ENCODE measurements at regions not wholly inside any gene's neighbourhood (a gene's known extent, or its start where the extent isn't known, plus 50 kb on each side); places are given as distances from the start of the nearest gene placed in this dataset.

- no peaks in the 10 kb centered on the region for H3K9me3 ChIP-seq (ENCODE audit: low read length)
- no peaks in the 10 kb centered on the region for H3F3A ChIP-seq (ENCODE audit: insufficient read depth, low read length, poor library complexity, severe bottlenecking)
- H3K27me3 ChIP-seq (ENCODE audit: insufficient read depth, low read depth, low read length) = no peaks in the 10 kb centered on the region
These were observed 983.0 kb upstream of the WWC1 start for GRCh38 chr5:167308466-167308865.

GRCh38 chr5:167309941-167310517 is 981.4 kb upstream of the WWC1 start:
- Histone ChIP-seq H2AFZ (ENCODE audit: low read depth, low read length) (no peak overlapping the region), H3K4me3 (ENCODE audit: low read length) (no peak overlapping the region), H3K27ac (ENCODE audit: low read length) (no peak overlapping the region), H4K20me1 (ENCODE audit: insufficient read depth) (no peaks in the 10 kb centered on the region), H3F3A (ENCODE audit: insufficient read depth, low read length, poor library complexity, severe bottlenecking) (no peaks in the 10 kb centered on the region), H3K79me2 (replicated peaks; ENCODE audit: insufficient read depth, low read length) (no peaks in the 10 kb centered on the region), H3K36me3 (ENCODE audit: insufficient read depth, low read length) (no peaks in the 10 kb centered on the region), H3K9me3 (ENCODE audit: low read length) (no peaks in the 10 kb centered on the region), H3K9ac (ENCODE audit: low read length) (no peak overlapping the region), H3K4me2 (ENCODE audit: low read length) (no peak overlapping the region), H3K9me2 (ENCODE audit: insufficient read depth, low read length) (no peaks in the 10 kb centered on the region), H3K27me3 (ENCODE audit: insufficient read depth, low read depth, low read length) (no peaks in the 10 kb centered on the region)
- TF ChIP-seq EZH2 (IDR thresholded peaks at IDR 0.05; ENCODE audit: borderline replicate concordance, insufficient read depth, low read length, poor library complexity, severe bottlenecking) = no peak
- no peak for TF ChIP-seq POLR2AphosphoS5 (IDR thresholded peaks at IDR 0.05)
- no peak for TF ChIP-seq EP300 (conservative IDR thresholded peaks at IDR 0.05; ENCODE audit: poor library complexity, severe bottlenecking)
- no peak for TF ChIP-seq SMC3 (conservative IDR thresholded peaks at IDR 0.05; ENCODE audit: poor library complexity)

More at GRCh38 chr5:167308466-167308865, 983.0 kb upstream of the WWC1 start:
- no peak overlapping the region for H3K4me2 ChIP-seq (ENCODE audit: low read length)
- no peaks in the 10 kb centered on the region for H4K20me1 ChIP-seq (ENCODE audit: insufficient read depth)
- no peaks in the 10 kb centered on the region for H3K36me3 ChIP-seq (ENCODE audit: insufficient read depth, low read length)
- H2AFZ ChIP-seq (ENCODE audit: low read depth, low read length) = no peak overlapping the region
- no peaks in the 10 kb centered on the region for H3K79me2 ChIP-seq (replicated peaks; ENCODE audit: insufficient read depth, low read length)
- H3K9ac ChIP-seq (ENCODE audit: low read length) = no peak overlapping the region
- H3K4me3 ChIP-seq (ENCODE audit: low read length) = no peak overlapping the region
- no peaks in the 10 kb centered on the region for H3K9me2 ChIP-seq (ENCODE audit: insufficient read depth, low read length)
- TF ChIP-seq POLR2AphosphoS5 (IDR thresholded peaks at IDR 0.05) (no peak), EP300 (conservative IDR thresholded peaks at IDR 0.05; ENCODE audit: poor library complexity, severe bottlenecking) (no peak)
- no peak overlapping the region for H3K27ac ChIP-seq (ENCODE audit: low read length)

GRCh38 chr5:167311340-167311739 is 980.1 kb upstream of the WWC1 start:
- Histone ChIP-seq H4K20me1 (ENCODE audit: insufficient read depth) (no peaks in the 10 kb centered on the region), H3K4me3 (ENCODE audit: low read length) (no peak overlapping the region), H3K79me2 (replicated peaks; ENCODE audit: insufficient read depth, low read length) (no peaks in the 10 kb centered on the region), H3K9me3 (ENCODE audit: low read length) (no peaks in the 10 kb centered on the region), H3K9me2 (ENCODE audit: insufficient read depth, low read length) (no peaks in the 10 kb centered on the region), H3K27me3 (ENCODE audit: insufficient read depth, low read depth, low read length) (no peaks in the 10 kb centered on the region), H2AFZ (ENCODE audit: low read depth, low read length) (no peak overlapping the region), H3K4me2 (ENCODE audit: low read length) (no peak overlapping the region), H3K27ac (ENCODE audit: low read length) (peak overlapping the region; percentile 35), H3F3A (ENCODE audit: insufficient read depth, low read length, poor library complexity, severe bottlenecking) (no peaks in the 10 kb centered on the region), H3K9ac (ENCODE audit: low read length) (no peak overlapping the region), H3K36me3 (ENCODE audit: insufficient read depth, low read length) (no peaks in the 10 kb centered on the region)
- TF ChIP-seq POLR2AphosphoS5 (IDR thresholded peaks at IDR 0.05) = no peak
- TF ChIP-seq MXI1 (conservative IDR thresholded peaks at IDR 0.05; ENCODE audit: poor library complexity, severe bottlenecking) = no peak
- TF ChIP-seq EP300 (conservative IDR thresholded peaks at IDR 0.05; ENCODE audit: poor library complexity, severe bottlenecking) = peak; percentile 57
- no peak for TF ChIP-seq SMC3 (conservative IDR thresholded peaks at IDR 0.05; ENCODE audit: poor library complexity)
- TF ChIP-seq EZH2 (IDR thresholded peaks at IDR 0.05; ENCODE audit: borderline replicate concordance, insufficient read depth, low read length, poor library complexity, severe bottlenecking) = no peak
- no peak for TF ChIP-seq CTCF (IDR thresholded peaks at IDR 0.05; ENCODE audit: poor library complexity, severe bottlenecking)
- peak; percentile 93 for TF ChIP-seq REST (IDR thresholded peaks at IDR 0.05; ENCODE audit: borderline replicate concordance)
- TF ChIP-seq RAD21 (conservative IDR thresholded peaks at IDR 0.05) = no peak
- no peak for TF ChIP-seq TAF1 (IDR thresholded peaks at IDR 0.05; ENCODE audit: low read depth)
